HG02852 (cell line): ENCODE measurements at regions not wholly inside any gene's neighbourhood (a gene's known extent, or its start where the extent isn't known, plus 50 kb on each side); places are given as distances from the start of the nearest gene placed in this dataset.
A peak's percentile ranks its signal among the peaks of the same experiment; 100 is the strongest.
"Not testable (repeated sequence)": the region's sequence is repeated elsewhere in the genome, so short reads cannot be mapped to it uniquely, and the experiment has no call there.

Source experiments
- ATAC-seq: cut with Tn5 transposase; IDR thresholded peaks from one replicate; pipeline ENCODE4 v1.9.1; 2021; ENCODE audit warnings: mild to moderate bottlenecking, moderate library complexity; ENCODE audit not compliant: unreplicated experiment

GRCh38 chr3:102269406-102269805, 165.4 kb upstream of the ZPLD1 start:
- ATAC-seq = no peak

GRCh38 chr3:102290241-102290640, 144.6 kb upstream of the ZPLD1 start:
- no peak for ATAC-seq

DNA sequence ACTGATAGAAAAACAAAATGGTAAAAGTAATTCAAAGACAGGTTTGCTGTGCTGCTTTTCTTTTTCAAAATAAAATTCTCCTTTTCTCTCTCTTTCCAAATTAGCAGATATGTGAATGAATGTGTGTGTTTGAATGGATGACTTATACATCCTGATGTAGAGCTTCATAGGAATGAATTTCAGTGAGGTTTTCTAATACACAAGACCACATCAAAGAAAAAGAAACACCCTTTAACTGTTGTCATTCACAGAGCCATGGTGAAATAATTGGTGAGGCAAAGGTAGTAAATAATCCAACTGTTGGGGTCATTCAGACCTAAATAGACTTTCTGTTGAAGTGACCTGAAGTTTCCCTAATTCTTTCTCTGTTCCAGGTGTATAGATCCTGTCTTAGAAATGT, 139.1 kb upstream of the ZPLD1 start:
- no peak for ATAC-seq

DNA sequence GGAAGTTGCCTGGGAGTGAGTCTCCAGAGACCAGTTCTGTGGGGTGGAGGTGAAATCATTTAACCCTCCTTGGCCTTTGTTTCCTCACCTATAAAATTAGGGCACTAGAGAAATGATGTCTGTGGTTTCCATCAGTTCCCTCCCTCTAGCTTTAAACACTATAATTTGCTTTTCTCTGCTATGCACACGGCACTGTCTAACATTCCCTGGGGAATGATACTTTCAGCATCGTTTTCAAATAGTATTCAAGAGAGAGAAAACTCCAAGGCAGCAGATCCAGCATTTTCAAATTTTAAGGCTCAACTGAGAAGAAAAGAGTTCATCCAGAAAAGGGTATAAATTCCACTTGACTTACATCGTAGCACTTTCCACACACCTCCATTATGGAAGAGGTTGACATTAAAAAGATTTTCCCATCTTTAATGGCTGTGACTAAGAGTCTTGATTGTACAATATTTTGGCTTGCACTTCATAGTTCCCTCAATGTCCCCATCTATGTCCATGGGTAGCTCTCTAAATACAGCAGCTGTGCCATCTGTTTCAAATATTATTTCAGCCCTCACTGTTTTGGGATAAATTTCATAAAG, 137.7 kb upstream of the ZPLD1 start:
- ATAC-seq = no peak

- ATAC-seq = no peak
Observed at GRCh38 chr3:102299125-102299877, 135.5 kb upstream of the ZPLD1 start.

- ATAC-seq = no peak
Observed at GRCh38 chr3:102301155-102301880, 133.5 kb upstream of the ZPLD1 start.

- no peak for ATAC-seq
Observed at GRCh38 chr3:102302020-102302419, 132.8 kb upstream of the ZPLD1 start.

- no peak for ATAC-seq
Observed at GRCh38 chr3:102304550-102304949, 130.3 kb upstream of the ZPLD1 start.

DNA sequence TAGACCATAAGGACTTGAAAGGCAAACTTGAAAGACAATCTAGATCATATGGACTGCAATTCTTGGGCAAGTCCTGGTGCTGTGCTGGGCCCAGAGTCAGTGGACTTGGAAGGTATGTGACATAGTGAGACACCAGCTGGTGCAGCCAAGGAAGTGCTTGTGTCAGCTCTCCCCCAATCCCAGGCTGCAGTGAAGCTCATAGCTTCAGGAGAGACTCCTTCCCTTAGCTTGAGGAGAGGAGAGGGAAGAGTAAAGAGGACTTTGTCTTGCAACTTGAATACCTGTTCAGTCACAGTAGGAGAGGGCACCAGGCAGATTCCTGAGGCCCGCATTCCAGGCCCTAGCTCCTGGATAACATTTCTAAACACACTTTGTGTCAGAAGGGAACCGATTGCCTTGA, 127.4 kb upstream of the ZPLD1 start:
- no peak for ATAC-seq

GRCh38 chr3:102329066-102329465, 105.7 kb upstream of the ZPLD1 start:
- ATAC-seq = no peak

- ATAC-seq = no peak
Observed at GRCh38 chr3:102329561-102329960, 105.3 kb upstream of the ZPLD1 start.

DNA sequence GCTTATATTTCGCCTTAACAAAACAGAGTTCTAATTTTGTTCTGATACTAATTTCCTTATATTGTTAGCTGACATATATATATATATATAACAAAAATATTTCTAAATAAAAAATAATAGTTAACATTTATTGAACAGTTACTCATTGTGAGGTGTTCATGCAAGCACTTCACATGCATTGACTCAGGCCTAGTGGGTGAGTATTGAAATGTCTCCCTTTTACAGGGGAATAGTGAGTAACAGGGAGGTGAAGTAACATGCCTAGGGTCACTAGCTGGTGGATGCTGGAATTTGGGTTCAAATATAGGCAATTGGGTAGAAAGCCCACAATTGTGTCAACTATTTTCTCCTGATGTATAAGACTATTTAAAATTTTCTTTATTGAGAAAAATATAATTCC, 102.6 kb upstream of the ZPLD1 start:
- ATAC-seq = no peak

GRCh38 chr3:102332934-102333333, 101.9 kb upstream of the ZPLD1 start:
- ATAC-seq = no peak

GRCh38 chr3:102336130-102336529, 98.7 kb upstream of the ZPLD1 start:
- no peak for ATAC-seq

GRCh38 chr3:102339671-102340070, 95.1 kb upstream of the ZPLD1 start:
- no peak for ATAC-seq

- ATAC-seq = no peak
Observed at GRCh38 chr3:102346897-102347296, 87.9 kb upstream of the ZPLD1 start.

DNA sequence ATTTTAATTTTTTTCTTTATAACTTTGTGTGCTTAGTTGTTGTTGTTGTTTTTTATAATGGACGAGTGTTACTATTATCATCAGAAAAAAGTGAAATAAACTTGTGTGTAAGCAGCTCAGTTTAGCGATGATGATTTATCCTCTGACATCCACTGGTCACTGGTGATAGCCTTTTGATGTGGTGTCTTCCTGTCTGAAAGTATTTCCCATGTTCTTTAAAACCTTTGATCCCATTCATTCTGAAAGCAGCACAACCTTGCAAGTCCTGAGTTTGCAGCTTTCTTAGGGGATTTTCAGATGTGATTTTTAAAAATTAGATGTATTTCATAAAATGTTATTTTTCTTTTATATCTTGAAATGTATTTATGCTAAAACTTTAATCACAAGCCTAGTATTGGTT, 85.9 kb upstream of the ZPLD1 start:
- ATAC-seq = peak; percentile 69

- ATAC-seq = no peak
Observed at GRCh38 chr3:102353148-102353547, 81.7 kb upstream of the ZPLD1 start.

DNA sequence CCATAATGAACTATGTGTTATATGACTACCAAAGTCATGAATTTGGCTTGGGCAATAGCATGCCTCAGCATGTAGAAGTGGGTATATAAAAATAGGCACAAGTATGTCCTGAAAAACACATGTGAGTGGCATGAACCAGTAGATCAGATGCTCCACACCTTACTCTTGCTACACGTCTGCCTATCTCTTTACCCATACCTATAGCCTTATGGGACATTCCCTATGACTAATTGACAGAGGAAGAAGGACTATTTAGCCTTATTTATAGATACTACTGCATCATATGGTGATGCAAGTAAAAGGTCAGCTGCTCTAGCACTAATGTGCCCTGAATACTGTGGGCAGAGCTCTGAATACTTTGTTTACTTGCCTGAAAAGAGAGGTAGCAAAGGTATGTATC, 81.0 kb upstream of the ZPLD1 start:
- no peak for ATAC-seq

DNA sequence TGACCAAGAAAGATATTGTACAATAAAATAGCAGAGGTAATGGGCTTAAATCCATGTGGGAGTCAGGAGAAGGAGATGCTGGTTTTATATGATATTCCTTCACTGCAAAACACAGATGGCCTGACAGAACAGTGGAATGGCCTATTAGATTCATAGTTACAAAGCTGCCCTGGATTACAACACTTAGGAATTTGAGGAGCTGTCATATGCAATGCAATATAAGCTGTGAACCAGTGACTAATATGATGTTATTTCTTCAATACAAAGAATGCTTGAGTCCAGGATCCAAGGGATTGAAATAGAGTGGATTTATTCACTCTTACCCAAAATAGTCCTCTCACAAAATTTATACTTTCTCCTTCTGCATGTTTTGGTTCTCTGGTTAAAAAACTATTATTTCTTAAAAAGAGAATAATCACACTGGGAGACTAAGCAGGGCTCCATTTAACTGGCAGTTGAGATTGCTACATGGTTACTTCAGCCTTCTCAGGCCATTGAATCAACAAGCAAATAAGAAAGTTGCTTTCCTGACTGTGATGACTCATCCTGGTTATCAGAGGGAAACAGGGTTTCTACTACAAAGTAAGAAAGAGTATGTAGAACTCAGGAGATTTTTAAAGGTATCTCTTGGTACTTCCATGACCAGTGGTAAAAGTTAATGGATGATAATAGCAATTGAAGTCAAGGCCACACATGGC, 79.8 kb upstream of the ZPLD1 start:
- ATAC-seq = no peak

- ATAC-seq = no peak
Observed at GRCh38 chr3:102356506-102356905, 78.3 kb upstream of the ZPLD1 start.

- ATAC-seq = not testable (repeated sequence)
Observed at GRCh38 chr3:102357313-102357712, 77.5 kb upstream of the ZPLD1 start.
